Mononuclear cell (primary cell): ENCODE measurements at regions not wholly inside any gene's neighbourhood (a gene's known extent, or its start where the extent isn't known, plus 50 kb on each side); places are given as distances from the start of the nearest gene placed in this dataset.
"Not testable (repeated sequence)": the region's sequence is repeated elsewhere in the genome, so short reads cannot be mapped to it uniquely, and the experiment has no call there.

Source experiments
- H3K27me3 ChIP-seq: 2 replicates; pipeline ENCODE4 v1.6.0; 2011; ENCODE audit warnings: low read length, control low read depth; ENCODE audit not compliant: insufficient read depth
- H3K4me1 ChIP-seq: 2 replicates; pipeline ENCODE4 v1.5.1; 2011; ENCODE audit warnings: mild to moderate bottlenecking, low read length, control low read depth; ENCODE audit not compliant: insufficient read depth
- H3K4me3 ChIP-seq: 2 replicates; pipeline ENCODE4 v1.5.1; 2011; ENCODE audit warnings: mild to moderate bottlenecking, low read length, moderate library complexity
- H3K9me3 ChIP-seq: 2 replicates; pipeline ENCODE4 v1.5.1; 2011; ENCODE audit warnings: low read depth, mild to moderate bottlenecking, control low read depth, low read length

GRCh38 chr6:164692772-164693510 lies 616.5 kb downstream of the C6orf118 start:
- H3K27me3 ChIP-seq: no peaks in the 10 kb centered on the region
- H3K9me3 ChIP-seq: peaks cover 7% of the 10 kb centered on the region

GRCh38 chr6:164690702-164691500 lies 618.5 kb downstream of the C6orf118 start:
- no peaks in the 10 kb centered on the region for H3K27me3 ChIP-seq
- peaks cover 7% of the 10 kb centered on the region for H3K9me3 ChIP-seq
- H3K4me3 ChIP-seq: no peak overlapping the region
- no peaks in the 10 kb centered on the region for H3K4me1 ChIP-seq

More at GRCh38 chr6:164692772-164693510, 616.5 kb downstream of the C6orf118 start:
- Histone ChIP-seq H3K4me1 (no peaks in the 10 kb centered on the region), H3K4me3 (no peak overlapping the region)

DNA sequence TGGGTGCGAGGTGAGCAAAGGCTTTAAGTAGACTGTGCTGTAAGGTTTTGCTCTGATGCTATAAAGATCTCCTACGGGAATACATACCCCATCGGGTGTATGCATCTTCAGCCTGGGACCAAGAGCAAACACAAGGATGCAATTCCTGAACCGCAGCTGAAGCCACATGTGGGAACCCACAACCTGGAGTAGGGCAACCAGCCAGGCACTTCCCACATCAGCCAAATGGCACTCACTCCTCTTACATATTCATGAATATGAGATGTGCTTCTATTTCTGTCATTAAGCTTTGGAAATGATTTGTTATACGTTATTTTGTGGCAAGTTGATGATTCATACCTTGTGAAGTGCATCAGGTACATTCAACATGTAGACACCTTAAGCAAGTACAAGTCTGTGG lies 619.2 kb downstream of the C6orf118 start:
- H3K9me3 ChIP-seq: peaks cover 7% of the 10 kb centered on the region
- H3K4me1 ChIP-seq: no peaks in the 10 kb centered on the region
- no peak overlapping the region for H3K4me3 ChIP-seq
- no peaks in the 10 kb centered on the region for H3K27me3 ChIP-seq

DNA sequence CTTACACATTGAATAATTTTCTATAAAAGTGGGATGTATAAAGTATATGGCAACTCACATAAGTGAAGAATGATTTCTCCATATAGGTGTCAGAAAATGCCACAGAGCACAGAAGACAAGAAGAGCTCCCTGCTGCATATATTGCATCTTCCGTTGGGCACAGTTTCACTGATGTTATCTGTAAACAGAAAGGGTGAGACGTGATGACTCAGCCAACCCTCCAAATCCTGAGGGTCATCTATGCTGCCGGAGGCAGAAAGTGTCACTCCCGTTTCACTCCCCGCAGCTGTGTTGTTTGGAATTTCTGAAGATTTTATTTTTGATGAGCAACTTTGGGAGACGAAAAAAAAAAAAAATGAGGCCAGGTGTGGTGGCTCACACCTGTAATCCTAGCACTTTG lies 644.1 kb downstream of the C6orf118 start:
- Histone ChIP-seq H3K9me3 (no peaks in the 10 kb centered on the region), H3K4me3 (no peak overlapping the region), H3K4me1 (no peaks in the 10 kb centered on the region), H3K27me3 (no peaks in the 10 kb centered on the region)

GRCh38 chr6:164663634-164664033 lies 645.8 kb downstream of the C6orf118 start:
- Histone ChIP-seq H3K27me3 (no peaks in the 10 kb centered on the region), H3K4me3 (no peak overlapping the region)

GRCh38 chr6:164661716-164662115 lies 647.7 kb downstream of the C6orf118 start:
- Histone ChIP-seq H3K4me3 (no peak overlapping the region), H3K4me1 (no peaks in the 10 kb centered on the region), H3K9me3 (no peaks in the 10 kb centered on the region), H3K27me3 (no peaks in the 10 kb centered on the region)

More at GRCh38 chr6:164663634-164664033, 645.8 kb downstream of the C6orf118 start:
- Histone ChIP-seq H3K9me3 (no peaks in the 10 kb centered on the region), H3K4me1 (no peaks in the 10 kb centered on the region)

- Histone ChIP-seq H3K4me3 (no peak overlapping the region), H3K4me1 (no peaks in the 10 kb centered on the region), H3K9me3 (no peaks in the 10 kb centered on the region)
These were observed 648.6 kb downstream of the C6orf118 start for GRCh38 chr6:164660781-164661180.

GRCh38 chr6:164640956-164641355 lies 668.4 kb downstream of the C6orf118 start:
- peaks cover 5% of the 10 kb centered on the region for H3K9me3 ChIP-seq
- H3K27me3 ChIP-seq: no peaks in the 10 kb centered on the region
- H3K4me3 ChIP-seq: no peak overlapping the region
- no peaks in the 10 kb centered on the region for H3K4me1 ChIP-seq

More at GRCh38 chr6:164660781-164661180, 648.6 kb downstream of the C6orf118 start:
- no peaks in the 10 kb centered on the region for H3K27me3 ChIP-seq

DNA sequence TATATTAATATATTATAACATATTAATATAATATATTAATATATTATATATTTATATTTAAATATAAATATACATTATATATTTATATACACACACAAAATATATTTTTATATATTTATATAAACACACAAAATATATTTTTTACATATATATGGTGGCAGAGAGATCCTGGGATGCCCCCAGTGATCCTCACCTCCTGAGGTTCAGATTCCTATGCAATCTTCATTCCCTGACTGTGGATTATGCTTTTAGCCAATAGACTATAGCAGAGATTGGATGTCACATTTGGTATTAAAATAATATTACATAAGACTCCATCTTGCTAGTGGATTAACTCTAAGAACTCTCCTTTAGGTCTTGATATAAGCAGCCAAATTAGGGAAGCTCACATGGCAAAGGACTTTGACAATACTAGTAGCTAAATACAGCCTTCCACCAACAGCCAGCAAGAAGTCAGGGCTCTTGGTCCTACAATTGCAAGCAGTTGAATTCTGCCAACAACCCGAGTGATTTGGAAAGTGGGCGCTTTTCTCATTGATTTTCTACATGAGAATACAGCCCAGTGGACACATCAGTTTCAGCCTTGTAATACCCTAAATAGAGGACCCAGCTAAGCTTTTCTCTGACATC lies 681.0 kb downstream of the C6orf118 start:
- Histone ChIP-seq H3K27me3 (no peaks in the 10 kb centered on the region), H3K4me3 (no peak overlapping the region), H3K4me1 (no peaks in the 10 kb centered on the region), H3K9me3 (no peaks in the 10 kb centered on the region)

DNA sequence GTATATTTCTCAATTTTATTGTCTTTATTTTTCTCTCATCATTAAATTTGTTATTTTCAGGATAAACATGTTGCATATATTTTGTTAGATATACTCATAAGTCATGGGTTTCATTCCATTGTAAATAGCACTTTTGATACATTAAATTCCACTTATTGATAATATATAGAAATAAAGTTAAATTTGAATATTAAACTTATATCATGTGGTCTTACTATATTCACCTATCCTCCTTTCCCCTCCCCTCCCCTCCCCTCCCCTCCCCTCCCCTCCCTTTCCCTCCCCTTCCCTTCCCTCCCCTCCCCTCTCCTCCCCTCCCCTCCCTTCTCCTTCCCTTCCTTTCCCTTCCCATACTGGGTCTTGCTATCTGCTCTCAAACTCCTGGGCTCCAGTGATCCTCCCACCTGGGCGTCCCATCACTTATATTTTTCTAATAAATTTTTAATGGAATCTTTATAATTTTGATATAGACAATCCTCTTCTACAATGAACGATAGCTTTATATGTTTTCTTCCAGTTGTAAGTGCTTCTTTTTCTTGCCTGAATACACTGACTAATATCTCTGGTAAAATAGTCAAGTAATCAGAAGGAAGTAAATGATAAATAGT lies 692.4 kb downstream of the C6orf118 start:
- H3K4me1 ChIP-seq: no peaks in the 10 kb centered on the region
- no peaks in the 10 kb centered on the region for H3K27me3 ChIP-seq
- H3K4me3 ChIP-seq: no peak overlapping the region
- peaks cover under 1% of the 10 kb centered on the region for H3K9me3 ChIP-seq

GRCh38 chr6:164612751-164613150 lies 696.7 kb downstream of the C6orf118 start:
- H3K9me3 ChIP-seq: no peaks in the 10 kb centered on the region
- no peaks in the 10 kb centered on the region for H3K4me1 ChIP-seq
- H3K27me3 ChIP-seq: no peaks in the 10 kb centered on the region
- no peak overlapping the region for H3K4me3 ChIP-seq

GRCh38 chr6:164610859-164611258 lies 698.5 kb downstream of the C6orf118 start:
- H3K4me3 ChIP-seq, H3K9me3 ChIP-seq, H3K27me3 ChIP-seq, H3K4me1 ChIP-seq: not testable (repeated sequence)

GRCh38 chr6:164602415-164602814 lies 707.0 kb downstream of the C6orf118 start:
- H3K9me3 ChIP-seq, H3K27me3 ChIP-seq, H3K4me1 ChIP-seq, H3K4me3 ChIP-seq: not testable (repeated sequence)

- peaks cover 6% of the 10 kb centered on the region for H3K9me3 ChIP-seq
- no peaks in the 10 kb centered on the region for H3K4me1 ChIP-seq
- no peaks in the 10 kb centered on the region for H3K27me3 ChIP-seq
- no peak overlapping the region for H3K4me3 ChIP-seq
These were observed 727.8 kb downstream of the C6orf118 start for GRCh38 chr6:164581563-164581962.

DNA sequence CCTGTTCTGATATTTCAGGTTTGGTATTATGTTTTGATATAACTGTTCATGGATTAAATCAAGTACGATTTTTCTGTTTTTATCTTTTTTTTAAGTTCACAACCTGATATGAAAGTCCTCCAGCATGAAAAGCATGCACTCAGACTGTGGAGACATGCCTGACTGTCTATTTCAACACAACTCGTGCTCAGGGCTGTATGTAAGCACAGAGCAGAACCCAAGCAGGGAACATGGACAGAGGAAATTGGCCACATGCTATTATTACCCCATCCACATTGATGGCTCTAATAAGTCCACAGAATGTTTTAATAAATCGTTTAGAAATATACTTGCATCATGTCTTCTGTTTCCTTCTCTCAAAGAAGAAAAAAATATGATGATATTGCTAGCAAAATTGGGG lies 730.4 kb downstream of the C6orf118 start:
- peaks cover 6% of the 10 kb centered on the region for H3K9me3 ChIP-seq
- no peak overlapping the region for H3K4me3 ChIP-seq
- no peaks in the 10 kb centered on the region for H3K4me1 ChIP-seq
- no peaks in the 10 kb centered on the region for H3K27me3 ChIP-seq
